B cell (primary cell): ENCODE measurements at regions not wholly inside any gene's neighbourhood (a gene's known extent, or its start where the extent isn't known, plus 50 kb on each side); places are given as distances from the start of the nearest gene placed in this dataset.

Source experiments
- ATAC-seq: fragments of 200-7000 bp; cut with Tn5 transposase; one replicate; pipeline ENCODE4 v1.10.0; 2021; ENCODE audit warnings: low read depth, mild to moderate bottlenecking, moderate number of reproducible peaks, moderate library complexity
- CTCF ChIA-PET: fragments of 350-600 bp; sonication (Branson Sonifier 250); formaldehyde crosslinking; loops from one replicate; lab custom pipeline; 2021; ENCODE audit warnings: antibody characterized with exemption, inconsistent platforms; lab: Charles Lee
- POLR2A ChIA-PET: fragments of 350-600 bp; sonication (Branson Sonifier 250); formaldehyde crosslinking; loops from one replicate; lab custom pipeline; 2021; ENCODE audit warnings: antibody characterized with exemption; lab: Charles Lee
- DNase-seq: peaks from one replicate; pipeline ENCODE4 v3.0.0; 2013
- H2AFZ ChIP-seq: 2 replicates; pipeline ENCODE4 v1.6.1; 2012; ENCODE audit warnings: mild to moderate bottlenecking, low read depth, low read length; ENCODE audit not compliant: insufficient read depth, poor library complexity, severe bottlenecking
- H3K27ac ChIP-seq, 2 donors: 1 replicate in 1 of 2; 2 replicates in 1 of 2; pipeline ENCODE4 v1.5.1; 2012 to 2013; ENCODE audit warnings: low read length in 2 of 2, mild to moderate bottlenecking in 2 of 2, moderate library complexity in 1 of 2
- H3K27me3 ChIP-seq, 4 experiments: fragments of 200-600 bp in 1 of 4; sonication (generic) in 1 of 4; replicated peaks in 1 of 4; 1 replicate in 2 of 4; 2 replicates in 2 of 4; pipeline versions ENCODE4 v1.6.1 to v1.7.0; 2013 to 2016; ENCODE audit warnings: low read length in 3 of 4, mild to moderate bottlenecking in 2 of 4, mixed read lengths in 1 of 4, moderate library complexity in 1 of 4; ENCODE audit not compliant: insufficient read depth in 4 of 4, control insufficient read depth in 3 of 4; ENCODE audit errors: control extremely low read depth in 1 of 4
- H3K36me3 ChIP-seq, 2 experiments: replicated peaks in 1 of 2; 1 replicate in 1 of 2; 2 replicates in 1 of 2; pipeline versions ENCODE4 v1.6.1 to v1.7.1; 2013; ENCODE audit warnings: low read length in 1 of 2; ENCODE audit not compliant: insufficient read depth in 2 of 2, control insufficient read depth in 1 of 2; ENCODE audit errors: control extremely low read depth in 1 of 2, extremely low read depth in 1 of 2
- H3K4me1 ChIP-seq, 2 donors: fragments of 200-600 bp in 1 of 2; sonication (generic) in 1 of 2; 1 replicate in 1 of 2; 2 replicates in 1 of 2; pipeline versions ENCODE4 v1.5.1 to v1.6.1; 2013 to 2017; ENCODE audit warnings: low read length in 2 of 2; ENCODE audit not compliant: control insufficient read depth in 2 of 2, insufficient read depth in 2 of 2
- H3K4me2 ChIP-seq: replicated peaks from 2 replicates; pipeline ENCODE3; 2012; ENCODE audit warnings: mild to moderate bottlenecking, low read depth, low read length; ENCODE audit not compliant: poor library complexity, severe bottlenecking
- H3K4me3 ChIP-seq, 5 experiments: fragments of 200-600 bp in 1 of 5; sonication (generic) in 1 of 5; 1 replicate in 3 of 5; 2 replicates in 2 of 5; pipeline versions ENCODE4 v1.5.1 to v1.7.0; 2011 to 2016; ENCODE audit warnings: low read length in 4 of 5, mild to moderate bottlenecking in 4 of 5, low read depth in 2 of 5, control low read depth in 1 of 5, moderate library complexity in 1 of 5; ENCODE audit not compliant: insufficient read depth in 1 of 5; ENCODE audit errors: control extremely low read depth in 1 of 5, extremely low read depth in 1 of 5
- H3K79me2 ChIP-seq: fragments of 200-600 bp; sonication (generic); one replicate; pipeline ENCODE4 v1.6.0; 2016; ENCODE audit warnings: low read length; ENCODE audit not compliant: control insufficient read depth, insufficient read depth
- H3K9ac ChIP-seq: fragments of 200-600 bp; sonication (generic); 2 replicates; pipeline ENCODE4 v1.6.1; 2017; ENCODE audit warnings: mild to moderate bottlenecking, low read length, moderate library complexity
- H3K9me3 ChIP-seq, 3 donors: one replicate each; pipeline versions ENCODE4 v1.6.1 to v1.7.1; 2013; ENCODE audit warnings: low read length in 2 of 3; ENCODE audit not compliant: control insufficient read depth in 2 of 3, insufficient read depth in 1 of 3; ENCODE audit errors: control extremely low read depth in 1 of 3
- H4K20me1 ChIP-seq: 2 replicates; pipeline ENCODE4 v1.6.0; 2012; ENCODE audit warnings: mild to moderate bottlenecking, low read length; ENCODE audit not compliant: insufficient read depth, control insufficient read depth, poor library complexity, severe bottlenecking
- H3K27ac Mint-ChIP-seq: one replicate; pipeline ENCODE4 v1.8.0; 2021; ENCODE audit warnings: mixed read lengths
- H3K27me3 Mint-ChIP-seq: one replicate; pipeline ENCODE4 v1.8.0; 2021; ENCODE audit warnings: mixed read lengths
- H3K4me1 Mint-ChIP-seq: one replicate; pipeline ENCODE4 v1.8.0; 2021; ENCODE audit warnings: mixed read lengths
- H3K4me3 Mint-ChIP-seq: one replicate; pipeline ENCODE4 v1.8.0; 2021; ENCODE audit warnings: mixed read lengths
- H3K9me3 Mint-ChIP-seq: one replicate; pipeline ENCODE4 v1.8.0; 2022; ENCODE audit warnings: mixed read lengths; ENCODE audit not compliant: insufficient read depth
- EZH2 ChIP-seq: IDR thresholded peaks from 2 replicates; pipeline ENCODE4 v1.6.1; 2012; ENCODE audit warnings: borderline replicate concordance, low read depth, mild to moderate bottlenecking, moderate library complexity, low read length; ENCODE audit not compliant: insufficient read depth, poor library complexity, severe bottlenecking
- WGBS: methylation state at CpG from one replicate; pipeline ENCODE4 v1.1.5; 2013; ENCODE audit warnings: missing lambda C conversion rate; ENCODE audit not compliant: insufficient coverage; 5-methylcytosine and 5-hydroxymethylcytosine counted together
- intact Hi-C: fragments of 100-400 bp; cut with micrococcal nuclease; formaldehyde crosslinking; loops from one replicate; pipeline ENCODE4 v1.10.0; 2022
- TF ChIP-seq, protein P1 (sequence below): fragments of 200-600 bp; IDR thresholded peaks from one replicate; pipeline ENCODE4 v1.8.0; 2022; ENCODE audit warnings: antibody characterized with exemption, mild to moderate bottlenecking

DNA sequence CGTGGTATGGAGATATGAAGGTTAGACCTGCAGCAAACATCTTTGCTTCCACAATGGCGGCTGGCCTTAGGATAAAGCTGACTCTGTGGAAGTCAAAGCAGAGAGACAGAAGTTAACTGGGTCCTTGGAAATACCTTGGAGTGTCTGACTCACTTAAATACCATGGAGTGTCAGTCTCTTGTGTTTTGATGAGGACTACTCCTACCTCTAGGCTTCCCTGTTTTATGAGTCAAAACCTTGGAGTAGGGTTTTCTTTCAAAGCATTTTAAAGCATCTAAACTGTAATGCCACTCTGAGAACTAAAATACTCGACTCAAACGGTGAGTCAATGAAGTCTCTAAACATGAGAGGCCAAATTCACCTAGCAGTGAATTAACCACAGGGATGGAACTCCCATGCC lies 329.1 kb downstream of the SAMD5 start:
- Mint-ChIP-seq H3K4me1 (no peaks in the 10 kb centered on the region), H3K4me3 (no peak overlapping the region), H3K27ac (no peak overlapping the region), H3K9me3 (no peaks in the 10 kb centered on the region), H3K27me3 (no peaks in the 10 kb centered on the region)
- POLR2A ChIA-PET = no interaction called here
- Histone ChIP-seq H3K36me3 (no peaks in the 10 kb centered on the region), H3K4me3 (no peak overlapping the region), H4K20me1 (no peaks in the 10 kb centered on the region), H2AFZ (no peak overlapping the region), H3K79me2 (no peaks in the 10 kb centered on the region), H3K9me3 (no peaks in the 10 kb centered on the region), H3K4me2 (no peak overlapping the region), H3K4me1 (no peaks in the 10 kb centered on the region), H3K27ac (no peak overlapping the region), H3K9ac (no peak overlapping the region), H3K27me3 (no peaks in the 10 kb centered on the region)
- DNase-seq (no peak), ATAC-seq (no peak)
- CTCF ChIA-PET = no interaction called here
- intact Hi-C loops = no loop called here
- TF ChIP-seq EZH2 = no peak
- TF ChIP-seq, protein P1, sequence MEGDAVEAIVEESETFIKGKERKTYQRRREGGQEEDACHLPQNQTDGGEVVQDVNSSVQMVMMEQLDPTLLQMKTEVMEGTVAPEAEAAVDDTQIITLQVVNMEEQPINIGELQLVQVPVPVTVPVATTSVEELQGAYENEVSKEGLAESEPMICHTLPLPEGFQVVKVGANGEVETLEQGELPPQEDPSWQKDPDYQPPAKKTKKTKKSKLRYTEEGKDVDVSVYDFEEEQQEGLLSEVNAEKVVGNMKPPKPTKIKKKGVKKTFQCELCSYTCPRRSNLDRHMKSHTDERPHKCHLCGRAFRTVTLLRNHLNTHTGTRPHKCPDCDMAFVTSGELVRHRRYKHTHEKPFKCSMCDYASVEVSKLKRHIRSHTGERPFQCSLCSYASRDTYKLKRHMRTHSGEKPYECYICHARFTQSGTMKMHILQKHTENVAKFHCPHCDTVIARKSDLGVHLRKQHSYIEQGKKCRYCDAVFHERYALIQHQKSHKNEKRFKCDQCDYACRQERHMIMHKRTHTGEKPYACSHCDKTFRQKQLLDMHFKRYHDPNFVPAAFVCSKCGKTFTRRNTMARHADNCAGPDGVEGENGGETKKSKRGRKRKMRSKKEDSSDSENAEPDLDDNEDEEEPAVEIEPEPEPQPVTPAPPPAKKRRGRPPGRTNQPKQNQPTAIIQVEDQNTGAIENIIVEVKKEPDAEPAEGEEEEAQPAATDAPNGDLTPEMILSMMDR = no peak
- 100% methylated on average over 1 of the region's 4 CpGs for WGBS

DNA sequence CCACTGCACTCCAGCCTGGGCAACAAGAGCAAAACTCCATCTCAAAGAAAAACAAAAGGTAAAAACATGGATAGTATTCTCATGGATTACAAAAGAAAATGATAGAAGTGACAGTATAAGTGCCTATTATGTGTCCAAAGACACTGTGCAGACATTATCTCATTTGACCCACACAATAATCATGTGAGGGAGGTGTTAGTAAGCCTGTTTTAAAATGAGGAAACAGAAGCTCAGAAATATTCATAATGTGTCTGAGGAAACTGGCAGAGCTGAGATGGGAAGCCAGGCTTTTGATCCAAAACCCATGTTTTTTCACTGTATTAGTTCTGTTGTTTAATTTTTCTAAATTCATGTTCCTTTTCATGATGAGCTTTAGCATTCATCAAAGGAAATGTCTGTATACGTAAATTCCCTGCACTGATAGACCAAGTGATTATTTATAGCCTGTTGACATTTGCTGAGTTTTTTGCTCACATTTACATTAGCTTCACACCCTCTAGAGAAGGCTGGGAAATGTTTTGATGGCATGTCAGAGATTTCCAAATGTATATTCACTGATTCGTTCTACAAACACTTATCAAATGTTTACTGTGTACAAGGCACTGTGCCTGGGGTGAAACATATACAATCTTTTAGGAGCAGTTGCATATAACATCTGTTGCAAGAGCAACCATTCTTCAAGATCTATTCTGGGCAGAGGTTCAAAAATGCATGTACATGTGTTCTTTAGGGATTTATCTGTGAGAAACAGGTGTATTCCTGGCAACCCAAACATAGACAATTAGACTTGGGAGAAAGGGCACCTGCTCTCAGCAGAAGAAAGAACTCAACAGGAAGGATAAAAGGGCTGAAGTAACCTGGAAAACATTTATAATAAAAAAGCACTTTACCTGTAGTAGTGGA lies 331.5 kb downstream of the SAMD5 start:
- no peak overlapping the region for H3K4me3 Mint-ChIP-seq
- ChIA-PET POLR2A (no interaction called here), CTCF (no interaction called here)
- no peak overlapping the region for H2AFZ ChIP-seq
- no peak for ATAC-seq
- H3K79me2 ChIP-seq = no peaks in the 10 kb centered on the region
- no peak for TF ChIP-seq EZH2
- TF ChIP-seq, protein P1 = no peak
- H3K4me1 Mint-ChIP-seq = no peaks in the 10 kb centered on the region
- no peaks in the 10 kb centered on the region for H4K20me1 ChIP-seq
- no peak overlapping the region for H3K4me3 ChIP-seq
- H3K27me3 Mint-ChIP-seq = no peaks in the 10 kb centered on the region
- H3K27me3 ChIP-seq = no peaks in the 10 kb centered on the region
- intact Hi-C loops = no loop called here
- no CpG with 5 or more reads among the region's 2 CpGs for WGBS
- no peak overlapping the region for H3K4me2 ChIP-seq
- no peak overlapping the region for H3K27ac Mint-ChIP-seq
- DNase-seq = no peak
- H3K9me3 ChIP-seq = no peaks in the 10 kb centered on the region
- H3K4me1 ChIP-seq = no peaks in the 10 kb centered on the region
- H3K27ac ChIP-seq = no peak overlapping the region
- H3K9me3 Mint-ChIP-seq = no peaks in the 10 kb centered on the region
- no peak overlapping the region for H3K9ac ChIP-seq
- H3K36me3 ChIP-seq = no peaks in the 10 kb centered on the region
